Panc1 (cell line): ENCODE measurements at regions not wholly inside any gene's neighbourhood (a gene's known extent, or its start where the extent isn't known, plus 50 kb on each side); places are given as distances from the start of the nearest gene placed in this dataset.
"Not testable (repeated sequence)": the region's sequence is repeated elsewhere in the genome, so short reads cannot be mapped to it uniquely, and the experiment has no call there.

ENCODE experiments used
- ATAC-seq: fragments of 200-7000 bp; cut with Tn5 transposase; 2 replicates; pipeline ENCODE4 v1.9.1; 2020; ENCODE audit warnings: mild to moderate bottlenecking, moderate library complexity
- BruUV-seq: library from RNA; stranded (reverse); fragments of 400-500 nt; replicated peaks from 2 replicates; lab custom pipeline; 2021; lab: Mats Ljungman, UMichigan
- CTCF ChIA-PET: fragments of 300-600 bp; sonication (Branson Sonifier 250); formaldehyde crosslinking; loops from one replicate; lab custom pipeline; 2022; ENCODE audit warnings: antibody characterized with exemption; lab: Charles Lee
- POLR2A ChIA-PET: fragments of 300-600 bp; sonication (Branson Sonifier 250); formaldehyde crosslinking; loops from one replicate; lab custom pipeline; 2022; ENCODE audit warnings: antibody characterized with exemption; lab: Charles Lee
- DNase-seq: peaks from one replicate; pipeline ENCODE4 v3.0.0-alpha.2; 2010; ENCODE audit warnings: low read depth, low spot score
- H3K27ac ChIP-seq: 2 replicates; pipeline ENCODE4 v1.5.1; 2011; ENCODE audit warnings: mild to moderate bottlenecking, low read length, inconsistent platforms
- H3K27me3 ChIP-seq: fragments of 200-500 bp; sonication (Bioruptor generic); 2 replicates; pipeline ENCODE4 v1.6.0; 2014; ENCODE audit warnings: low read length, inconsistent platforms; ENCODE audit not compliant: control insufficient read depth, insufficient read depth
- H3K36me3 ChIP-seq: fragments of 200-500 bp; sonication (Bioruptor generic); 2 replicates; pipeline ENCODE4 v1.5.1; 2014; ENCODE audit warnings: inconsistent platforms, mild to moderate bottlenecking, low read length, moderate library complexity; ENCODE audit not compliant: control insufficient read depth, insufficient read depth
- H3K4me1 ChIP-seq: 2 replicates; pipeline ENCODE4 v1.5.1; 2011; ENCODE audit warnings: inconsistent platforms, mild to moderate bottlenecking, low read length, moderate library complexity; ENCODE audit not compliant: control insufficient read depth, insufficient read depth
- H3K4me3 ChIP-seq, 2 experiments: 2 replicates each; pipeline ENCODE4 v1.5.1; 2011 to 2012; ENCODE audit warnings: low read depth in 2 of 2, low read length in 2 of 2, mild to moderate bottlenecking in 2 of 2, inconsistent platforms in 1 of 2, moderate library complexity in 1 of 2
- H3K9me3 ChIP-seq: fragments of 200-500 bp; sonication (Bioruptor generic); 2 replicates; pipeline ENCODE4 v1.5.1; 2014; ENCODE audit warnings: low read depth, mild to moderate bottlenecking, inconsistent platforms, low read length, moderate library complexity; ENCODE audit not compliant: control insufficient read depth, insufficient read depth
- CTCF ChIP-seq: fragments of 450-650 bp; IDR thresholded peaks from 2 replicates; pipeline ENCODE4 v1.5.1; 2017; ENCODE audit warnings: mild to moderate bottlenecking
- POLR2AphosphoS5 ChIP-seq: IDR thresholded peaks from 2 replicates; pipeline ENCODE4 v1.6.1; 2012; ENCODE audit warnings: mild to moderate bottlenecking, low read depth, low read length, moderate library complexity
- SIN3A ChIP-seq: IDR thresholded peaks from 2 replicates; pipeline ENCODE4 v1.6.1; 2012; ENCODE audit warnings: low read depth, mild to moderate bottlenecking, low read length, moderate library complexity, borderline replicate concordance; ENCODE audit not compliant: insufficient read depth
- TCF7L2 ChIP-seq: IDR thresholded peaks from 2 replicates; pipeline ENCODE4 v1.6.1; 2011; ENCODE audit warnings: mild to moderate bottlenecking, low read depth, low read length, inconsistent platforms
- in situ Hi-C: cut with HindIII; loops from 2 replicates; pipeline ENCODE4 v1.10.0; 2016; ENCODE audit warnings: low sequenced_read_pairs, low pct_unique_long_range_greater_than_20kb
- intact Hi-C: fragments of 100-400 bp; cut with micrococcal nuclease; formaldehyde crosslinking; loops from one replicate; pipeline ENCODE4 v1.10.0; 2022; ENCODE audit not compliant: unreplicated experiment
- TF ChIP-seq, protein P1 (sequence below), 2 experiments: IDR thresholded peaks; 2 replicates each; pipeline ENCODE4 v1.6.1; 2011 to 2012; ENCODE audit warnings: low read depth in 2 of 2, control low read depth in 1 of 2, low read length in 1 of 2, mild to moderate bottlenecking in 1 of 2, moderate library complexity in 1 of 2; ENCODE audit not compliant: insufficient read depth in 1 of 2

DNA sequence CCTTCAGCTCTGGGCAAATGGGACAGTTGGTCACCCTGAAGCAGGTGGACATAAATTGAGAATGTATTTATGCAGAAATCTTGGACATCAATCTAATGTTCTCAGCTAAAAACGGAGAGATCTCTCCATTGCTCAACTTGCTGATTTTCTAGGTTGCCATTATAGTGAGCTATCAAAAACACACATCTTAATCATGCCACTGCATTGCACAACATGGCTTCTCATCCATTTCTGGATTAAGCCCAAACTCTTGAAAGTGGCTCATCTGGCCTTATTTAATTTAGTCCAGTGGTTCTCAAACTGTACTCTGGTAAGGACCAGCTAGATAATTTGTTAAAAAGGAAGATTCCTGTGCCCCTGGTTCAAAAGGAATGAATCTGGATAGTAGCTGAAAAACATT lies 324.9 kb upstream of the CITED2 start:
- Histone ChIP-seq H3K27ac (peak overlapping the region; percentile 63; the same call in 1 of the 2 replicates), H3K4me3 (no peak overlapping the region), H3K9me3 (peaks cover 10% of the 10 kb centered on the region; the same call in 1 of the 2 replicates), H3K4me1 (no peaks in the 10 kb centered on the region; the same call in 1 of the 2 replicates), H3K27me3 (no peaks in the 10 kb centered on the region), H3K36me3 (no peaks in the 10 kb centered on the region)
- CTCF ChIA-PET, result no interaction called here
- in situ Hi-C loops, result no loop called here
- DNase-seq (no peak), ATAC-seq (no peak)
- intact Hi-C loops, result no loop called here
- TF ChIP-seq SIN3A (no peak), POLR2AphosphoS5 (no peak), CTCF (no peak), TCF7L2 (no peak)
- TF ChIP-seq, protein P1, sequence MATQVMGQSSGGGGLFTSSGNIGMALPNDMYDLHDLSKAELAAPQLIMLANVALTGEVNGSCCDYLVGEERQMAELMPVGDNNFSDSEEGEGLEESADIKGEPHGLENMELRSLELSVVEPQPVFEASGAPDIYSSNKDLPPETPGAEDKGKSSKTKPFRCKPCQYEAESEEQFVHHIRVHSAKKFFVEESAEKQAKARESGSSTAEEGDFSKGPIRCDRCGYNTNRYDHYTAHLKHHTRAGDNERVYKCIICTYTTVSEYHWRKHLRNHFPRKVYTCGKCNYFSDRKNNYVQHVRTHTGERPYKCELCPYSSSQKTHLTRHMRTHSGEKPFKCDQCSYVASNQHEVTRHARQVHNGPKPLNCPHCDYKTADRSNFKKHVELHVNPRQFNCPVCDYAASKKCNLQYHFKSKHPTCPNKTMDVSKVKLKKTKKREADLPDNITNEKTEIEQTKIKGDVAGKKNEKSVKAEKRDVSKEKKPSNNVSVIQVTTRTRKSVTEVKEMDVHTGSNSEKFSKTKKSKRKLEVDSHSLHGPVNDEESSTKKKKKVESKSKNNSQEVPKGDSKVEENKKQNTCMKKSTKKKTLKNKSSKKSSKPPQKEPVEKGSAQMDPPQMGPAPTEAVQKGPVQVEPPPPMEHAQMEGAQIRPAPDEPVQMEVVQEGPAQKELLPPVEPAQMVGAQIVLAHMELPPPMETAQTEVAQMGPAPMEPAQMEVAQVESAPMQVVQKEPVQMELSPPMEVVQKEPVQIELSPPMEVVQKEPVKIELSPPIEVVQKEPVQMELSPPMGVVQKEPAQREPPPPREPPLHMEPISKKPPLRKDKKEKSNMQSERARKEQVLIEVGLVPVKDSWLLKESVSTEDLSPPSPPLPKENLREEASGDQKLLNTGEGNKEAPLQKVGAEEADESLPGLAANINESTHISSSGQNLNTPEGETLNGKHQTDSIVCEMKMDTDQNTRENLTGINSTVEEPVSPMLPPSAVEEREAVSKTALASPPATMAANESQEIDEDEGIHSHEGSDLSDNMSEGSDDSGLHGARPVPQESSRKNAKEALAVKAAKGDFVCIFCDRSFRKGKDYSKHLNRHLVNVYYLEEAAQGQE (IDR thresholded peaks at IDR 0.05; ENCODE audit: insufficient read depth in 1 of 2, low read depth in 2 of 2, low read length in 1 of 2), result no peak
- POLR2A ChIA-PET, result no interaction called here
- no TSS peak for BruUV-seq

DNA sequence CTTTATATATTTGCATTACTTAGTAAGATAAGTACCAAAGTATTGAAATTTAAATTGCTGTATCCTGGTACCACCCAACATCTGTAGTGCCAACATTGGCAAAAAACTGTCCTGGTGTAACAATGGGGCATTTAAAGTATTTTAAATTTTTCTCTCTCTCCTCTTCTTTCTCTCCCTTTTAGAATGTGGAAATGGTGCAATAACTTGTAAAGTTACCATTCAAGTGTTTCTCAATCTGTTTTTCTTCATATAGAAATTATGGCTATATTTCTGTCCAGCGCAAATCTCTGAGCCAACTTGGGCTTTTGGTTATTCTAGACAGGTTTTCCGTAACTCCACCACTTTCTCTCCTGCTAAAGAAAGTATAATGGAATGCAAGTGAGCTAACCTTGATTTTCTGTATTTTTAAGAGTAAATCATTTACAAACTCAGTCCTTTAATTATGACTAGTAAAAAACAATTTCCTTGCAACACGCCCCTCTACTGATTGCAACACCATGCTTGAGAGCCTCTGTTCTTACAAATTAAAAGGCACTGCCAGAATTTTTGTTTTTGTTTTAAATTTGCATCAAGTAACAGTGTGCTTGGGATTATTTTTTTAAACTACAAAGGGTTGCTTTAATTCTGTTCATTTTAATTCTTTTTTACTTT lies 324.2 kb upstream of the CITED2 start:
- no peak overlapping the region for H3K4me3 ChIP-seq
- ChIA-PET CTCF (no interaction called here), POLR2A (no interaction called here)
- ATAC-seq (no peak), DNase-seq (no peak)
- no peak for TF ChIP-seq CTCF
- TF ChIP-seq, protein P1 (IDR thresholded peaks at IDR 0.05; ENCODE audit: insufficient read depth in 1 of 2, low read depth in 2 of 2, low read length in 1 of 2), result no peak
- TF ChIP-seq POLR2AphosphoS5, result no peak
- no peak for TF ChIP-seq TCF7L2
- TF ChIP-seq SIN3A, result no peak
- no TSS peak for BruUV-seq
- peak overlapping the region; percentile 63; the same call in 1 of the 2 replicates for H3K27ac ChIP-seq
- in situ Hi-C loops (no loop called here), intact Hi-C loops (no loop called here)
- no peaks in the 10 kb centered on the region for H3K36me3 ChIP-seq
- no peaks in the 10 kb centered on the region; the same call in 1 of the 2 replicates for H3K4me1 ChIP-seq
- peaks cover 5% of the 10 kb centered on the region; the same call in 1 of the 2 replicates for H3K9me3 ChIP-seq
- H3K27me3 ChIP-seq, result no peaks in the 10 kb centered on the region

GRCh38 chr6:139697856-139698255 lies 323.4 kb upstream of the CITED2 start:
- BruUV-seq, H3K4me1 ChIP-seq, intact Hi-C loops, POLR2A ChIA-PET, in situ Hi-C loops, CTCF ChIA-PET, H3K4me3 ChIP-seq, H3K27ac ChIP-seq, H3K27me3 ChIP-seq, H3K9me3 ChIP-seq, DNase-seq, H3K36me3 ChIP-seq, ATAC-seq: not testable (repeated sequence)
